ENCODE measurements at regions not wholly inside any gene's neighbourhood (a gene's known extent, or its start where the extent isn't known, plus 50 kb on each side); places are given as distances from the start of the nearest gene placed in this dataset.
"Not testable (repeated sequence)": the region's sequence is repeated elsewhere in the genome, so short reads cannot be mapped to it uniquely, and the experiment has no call there.

DNA sequence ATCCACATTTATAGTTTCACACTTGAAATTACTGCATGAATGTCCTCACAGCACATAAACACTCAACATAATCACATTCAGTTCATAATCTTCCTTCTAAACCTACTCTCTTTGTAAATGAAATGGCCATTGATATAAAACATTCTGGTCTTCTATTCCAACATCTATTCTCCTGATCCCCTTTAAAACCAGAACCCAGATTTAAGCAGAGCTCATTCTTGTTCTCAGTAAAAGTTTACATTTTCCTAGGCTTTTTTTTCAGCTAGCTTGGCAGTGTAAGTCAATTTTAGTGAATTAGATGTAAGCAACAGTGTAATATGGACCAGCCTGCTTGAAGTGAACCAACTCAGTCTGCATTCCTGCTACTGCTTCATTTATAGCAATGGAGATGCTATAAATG, 460.7 kb upstream of the RGS18 start:
- no peak for DNase-seq (ENCODE audit: low read depth in 4 of 4, low spot score in 3 of 4)

DNA sequence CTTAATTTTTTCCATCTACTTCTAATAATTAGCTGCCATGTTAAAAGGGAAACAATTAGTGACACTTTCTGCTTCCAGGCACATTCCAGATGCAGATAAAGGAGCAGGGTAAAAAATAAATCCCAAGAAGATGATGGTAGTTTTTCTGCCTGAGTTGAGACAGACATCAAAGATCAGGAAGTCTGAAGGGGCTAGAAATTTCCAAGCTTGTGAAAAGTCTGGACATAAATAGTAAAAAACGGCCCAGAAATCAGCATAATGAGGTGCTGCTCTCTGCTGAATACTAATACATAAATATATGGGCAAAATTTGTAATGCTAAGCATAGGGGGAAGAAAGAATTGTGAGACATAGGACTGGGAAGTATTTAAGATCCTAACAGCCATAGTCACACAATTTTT, 460.0 kb upstream of the RGS18 start:
- no peak for DNase-seq (ENCODE audit: low read depth in 4 of 4, low spot score in 3 of 4)

DNA sequence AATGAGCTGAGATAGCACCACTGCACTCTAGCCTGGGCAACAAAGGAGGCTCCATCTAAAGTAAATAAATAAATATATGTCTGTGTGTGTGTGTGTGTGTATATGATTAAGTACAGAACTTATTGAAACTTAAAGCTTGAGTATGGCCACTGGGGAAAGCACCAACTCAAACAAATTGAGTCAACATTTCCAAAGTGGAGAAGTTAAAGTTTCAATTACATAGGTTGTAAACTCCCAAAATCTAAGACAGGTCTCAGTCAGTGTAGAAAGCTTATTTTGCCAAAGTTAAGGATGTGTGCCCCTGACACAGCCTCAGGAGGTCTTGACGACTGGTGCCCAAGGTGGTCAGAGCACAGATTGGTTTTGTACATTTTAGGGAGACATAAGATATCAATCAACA, 458.9 kb upstream of the RGS18 start:
- DNase-seq (ENCODE audit: low read depth in 4 of 4, low spot score in 3 of 4) = no peak

DNA sequence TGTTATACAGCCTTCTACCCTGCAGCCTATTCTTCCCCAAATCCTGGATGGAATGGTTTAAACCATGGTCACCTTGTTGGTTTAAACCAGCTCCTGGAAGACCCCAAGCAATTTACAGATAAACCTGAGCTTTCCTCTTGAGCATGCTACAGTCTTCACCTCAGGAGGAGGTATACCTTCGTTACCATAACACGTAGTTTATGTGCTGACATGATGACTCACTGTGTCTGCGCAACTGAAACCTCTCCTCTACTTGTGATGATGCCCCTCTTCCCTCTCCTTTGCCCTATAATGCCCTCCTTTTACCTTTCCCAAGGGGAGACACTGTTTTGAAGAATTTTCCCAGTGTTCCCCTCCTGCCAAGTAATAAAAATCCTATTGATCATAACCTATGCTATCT, 457.3 kb upstream of the RGS18 start:
- DNase-seq (ENCODE audit: low read depth in 4 of 4, low spot score in 3 of 4) = no peak

DNA sequence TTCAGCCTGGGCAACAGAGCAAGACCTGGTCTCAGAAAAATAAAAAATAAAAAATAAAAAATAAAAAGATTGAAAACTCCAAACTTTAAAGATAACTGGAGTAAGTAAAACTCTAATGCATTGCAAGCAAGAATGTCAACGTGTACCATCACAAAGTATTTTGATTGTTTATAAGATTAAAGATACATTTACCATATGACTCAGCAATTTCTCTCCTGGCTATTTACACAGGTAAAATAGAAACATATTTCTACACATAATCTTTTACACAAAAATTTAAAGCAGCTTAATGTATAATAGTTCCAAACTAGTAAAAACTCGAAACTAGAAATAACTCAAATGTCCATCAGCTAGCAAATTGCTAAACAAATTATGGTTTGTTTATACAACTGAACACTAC, 456.1 kb upstream of the RGS18 start:
- DNase-seq (ENCODE audit: low read depth in 4 of 4, low spot score in 3 of 4) = no peak

DNA sequence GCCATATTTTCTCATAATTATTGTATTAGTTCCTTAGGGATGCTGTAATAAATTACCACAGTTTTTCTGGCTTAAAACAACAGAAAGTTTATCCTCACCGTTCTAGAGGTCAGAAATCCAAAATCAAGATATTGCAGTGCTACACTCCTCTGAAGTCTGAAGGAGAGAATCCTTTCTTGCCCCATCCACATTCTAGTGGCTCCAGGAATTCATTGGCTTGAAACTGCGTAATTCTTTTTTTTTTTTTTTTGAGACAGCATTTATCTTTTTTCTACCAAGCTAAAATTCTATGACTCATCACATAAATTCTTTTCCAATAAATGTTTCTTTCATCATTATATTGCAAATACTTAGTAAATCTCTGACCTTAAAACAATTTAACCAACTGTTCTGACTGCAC, 451.0 kb upstream of the RGS18 start:
- DNase-seq (ENCODE audit: low read depth in 4 of 4, low spot score in 3 of 4) = no peak

DNA sequence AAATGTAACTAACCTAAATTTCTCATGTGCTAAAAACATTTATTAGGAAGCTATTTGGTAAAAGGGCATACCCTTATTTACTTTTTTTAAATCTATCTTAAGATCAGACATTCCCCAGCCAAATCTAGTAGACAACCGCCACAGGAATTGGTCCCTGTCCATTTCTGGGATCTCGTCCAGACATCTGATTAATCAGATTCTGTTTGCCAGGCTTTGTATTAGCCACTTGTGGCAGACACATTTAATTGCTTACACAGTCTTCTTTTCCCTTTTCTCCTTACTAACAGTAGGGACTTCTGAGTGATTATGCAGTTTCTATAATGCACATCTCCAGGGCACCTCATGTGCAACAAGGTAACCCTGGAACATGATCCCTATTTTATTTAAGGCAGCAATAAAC, 449.0 kb upstream of the RGS18 start:
- no peak for DNase-seq (ENCODE audit: low read depth in 4 of 4, low spot score in 3 of 4)

DNA sequence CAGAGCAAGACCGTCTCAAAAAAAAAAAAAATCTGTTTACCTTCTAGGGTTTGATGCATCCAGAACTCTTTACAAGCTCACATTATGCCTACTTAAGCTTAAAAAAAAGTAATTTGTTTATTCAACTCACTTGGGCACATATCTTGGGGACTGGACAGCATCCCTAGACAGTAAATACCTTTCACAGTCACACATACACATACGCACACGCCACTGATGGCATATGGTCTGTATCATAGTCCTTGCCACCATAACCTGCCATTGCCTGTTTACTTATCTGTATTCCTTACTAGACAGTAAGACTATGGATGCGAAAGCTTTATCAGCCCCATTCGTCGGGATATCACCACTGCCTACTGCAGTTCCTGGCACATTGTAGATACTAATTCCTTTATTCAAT, 446.3 kb upstream of the RGS18 start:
- DNase-seq (ENCODE audit: low read depth in 4 of 4, low spot score in 3 of 4) = no peak

DNA sequence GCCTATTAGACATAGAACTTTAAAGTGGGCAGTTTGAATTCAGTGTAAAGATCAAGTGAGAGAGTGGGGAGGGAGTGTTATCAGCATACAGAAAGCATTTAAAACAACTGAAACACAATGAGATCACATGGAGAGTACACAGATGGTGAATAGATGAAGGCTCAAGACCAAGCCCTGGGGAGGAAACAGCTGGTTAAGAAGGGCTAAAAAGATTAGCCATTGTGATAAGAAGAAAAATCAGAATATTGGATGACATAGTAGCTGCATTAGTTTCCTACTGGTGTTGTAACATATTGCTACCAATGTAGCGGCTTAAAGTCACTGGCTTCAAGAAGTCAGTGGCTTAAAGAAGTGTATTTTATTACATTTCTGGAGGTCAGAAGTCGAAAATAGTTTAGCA, 443.4 kb upstream of the RGS18 start:
- no peak for DNase-seq (ENCODE audit: low read depth in 4 of 4, low spot score in 3 of 4)

DNA sequence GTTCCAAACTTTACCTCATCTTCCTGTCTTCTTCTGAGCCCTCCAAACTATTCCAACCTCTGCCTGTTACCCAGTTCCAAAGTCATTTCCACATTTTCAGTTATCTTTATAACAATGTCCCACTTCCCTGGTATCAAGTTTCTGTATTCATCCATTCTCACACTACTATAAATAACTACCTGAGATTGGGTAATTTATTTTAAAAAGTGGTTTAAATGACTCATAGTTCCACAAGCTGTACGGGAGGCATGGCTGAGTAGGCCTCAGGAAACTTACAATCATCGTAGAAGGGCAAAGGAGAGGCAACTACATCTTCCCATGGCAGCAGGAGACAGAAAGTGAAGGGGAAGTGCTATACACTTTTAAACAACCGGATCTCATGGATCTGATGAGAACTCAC, 428.5 kb upstream of the RGS18 start:
- DNase-seq (ENCODE audit: low read depth in 4 of 4, low spot score in 3 of 4) = no peak

DNA sequence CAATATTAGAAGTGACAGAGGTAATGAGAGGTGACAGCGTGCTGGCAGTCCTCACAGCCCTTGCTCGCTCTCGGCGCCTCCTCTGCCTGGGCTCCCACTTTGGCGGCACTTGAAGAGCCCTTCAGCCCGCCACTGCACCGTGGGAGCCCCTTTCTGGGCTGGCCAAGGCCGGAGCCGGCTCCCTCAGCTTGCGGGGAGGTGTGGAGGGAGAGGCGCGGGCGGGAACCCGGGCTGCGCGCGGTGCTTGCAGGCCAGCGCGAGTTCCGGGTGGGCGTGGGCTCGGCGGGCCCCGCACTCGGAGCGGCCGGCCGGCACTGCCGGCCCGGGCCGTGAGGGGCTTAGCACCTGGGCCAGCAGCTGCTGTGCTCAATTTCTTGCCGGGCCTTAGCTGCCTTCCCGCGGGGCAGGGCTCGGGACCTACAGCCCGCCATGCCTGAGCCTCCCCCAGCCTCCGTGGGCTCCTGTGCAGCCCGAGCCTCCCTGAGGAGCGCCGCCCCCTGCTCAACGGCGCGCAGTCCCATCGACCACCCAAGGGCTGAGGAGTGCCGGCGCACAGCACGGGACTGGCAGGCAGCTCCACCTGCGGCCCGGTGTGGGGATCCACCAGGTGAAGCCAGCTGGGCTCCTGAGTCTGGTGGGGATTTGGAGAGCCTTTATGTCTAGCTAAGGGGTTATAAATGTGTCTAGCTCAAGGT, 426.5 kb upstream of the RGS18 start:
- not testable (repeated sequence) for DNase-seq (ENCODE audit: low read depth in 4 of 4, low spot score in 3 of 4)

DNA sequence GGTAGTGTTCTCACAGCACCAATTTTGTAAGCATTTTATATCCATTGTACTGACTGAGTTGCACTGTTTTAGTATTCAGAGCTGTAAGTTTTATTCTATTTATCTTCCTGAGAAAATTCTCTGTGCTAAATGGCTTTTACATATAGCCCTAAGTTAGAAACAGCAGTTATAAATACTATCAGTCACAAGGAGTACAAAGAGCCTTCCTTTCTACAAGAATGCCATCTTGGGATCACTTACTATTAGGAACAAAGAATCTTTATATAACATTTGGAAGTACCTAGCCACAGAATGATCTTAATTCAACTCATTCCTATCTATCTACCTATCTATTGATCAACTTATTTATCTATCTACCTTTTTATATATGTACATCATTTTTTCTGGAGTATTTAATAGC, 423.9 kb upstream of the RGS18 start:
- DNase-seq (ENCODE audit: low read depth in 4 of 4, low spot score in 3 of 4) = no peak

DNA sequence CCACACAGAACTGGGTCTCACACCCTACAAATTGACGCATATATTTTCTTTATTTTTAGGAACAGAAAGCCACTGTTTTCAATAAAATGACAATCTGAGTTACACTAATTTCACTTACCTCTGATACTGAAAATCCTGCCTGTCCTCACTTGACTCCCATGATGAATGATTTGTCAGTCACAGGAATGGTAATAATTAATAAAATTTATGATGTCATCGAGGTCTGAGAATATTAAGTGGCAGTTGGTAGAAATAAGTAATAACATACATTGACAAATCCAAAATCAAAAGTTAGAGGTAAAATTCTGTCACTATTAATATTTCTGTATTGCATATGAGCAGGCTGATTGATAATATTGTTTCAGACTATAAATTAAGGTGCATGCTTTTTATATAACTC, 418.7 kb upstream of the RGS18 start:
- no peak for DNase-seq (ENCODE audit: low read depth in 4 of 4, low spot score in 3 of 4)

DNA sequence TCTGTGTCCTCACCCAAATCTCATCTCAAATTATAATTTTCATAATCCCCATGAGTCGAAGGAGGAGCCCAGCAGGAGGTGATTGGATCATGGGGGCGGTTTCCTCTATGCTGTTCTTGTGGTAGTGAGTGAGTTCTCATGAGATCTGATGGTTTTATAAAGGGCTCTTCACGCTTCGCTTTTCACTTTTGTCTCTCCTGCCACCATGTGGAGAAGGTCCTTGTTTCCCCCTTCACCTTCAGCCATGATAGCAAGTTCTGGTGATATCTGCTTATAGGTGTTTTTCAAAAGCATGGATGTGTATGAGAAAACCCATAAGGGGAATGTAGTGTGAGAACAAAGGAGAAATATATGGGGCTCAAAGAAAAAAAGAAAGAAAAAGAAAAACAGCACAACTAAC, 405.9 kb upstream of the RGS18 start:
- DNase-seq (ENCODE audit: low read depth in 4 of 4, low spot score in 3 of 4) = no peak

DNA sequence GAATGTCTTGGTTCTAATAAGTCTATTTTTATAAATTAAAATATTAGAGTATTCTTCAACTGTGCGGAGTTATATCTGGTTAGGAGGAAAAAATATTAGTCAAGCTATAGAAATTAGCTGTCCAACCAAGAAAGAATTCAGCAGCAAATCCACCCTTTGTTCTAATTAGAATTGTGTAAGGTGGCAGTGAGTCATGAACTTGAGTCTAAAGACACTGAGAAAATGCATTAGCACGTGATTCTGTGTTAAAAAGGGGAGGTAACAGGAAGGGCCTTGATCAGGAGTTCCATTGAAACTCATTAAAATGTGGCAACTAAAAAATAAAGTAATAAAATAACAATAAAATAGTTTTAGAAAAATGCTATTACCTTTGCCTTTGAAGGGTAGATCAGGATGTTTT, 398.2 kb upstream of the RGS18 start:
- no peak for DNase-seq (ENCODE audit: low read depth in 4 of 4, low spot score in 3 of 4)

DNA sequence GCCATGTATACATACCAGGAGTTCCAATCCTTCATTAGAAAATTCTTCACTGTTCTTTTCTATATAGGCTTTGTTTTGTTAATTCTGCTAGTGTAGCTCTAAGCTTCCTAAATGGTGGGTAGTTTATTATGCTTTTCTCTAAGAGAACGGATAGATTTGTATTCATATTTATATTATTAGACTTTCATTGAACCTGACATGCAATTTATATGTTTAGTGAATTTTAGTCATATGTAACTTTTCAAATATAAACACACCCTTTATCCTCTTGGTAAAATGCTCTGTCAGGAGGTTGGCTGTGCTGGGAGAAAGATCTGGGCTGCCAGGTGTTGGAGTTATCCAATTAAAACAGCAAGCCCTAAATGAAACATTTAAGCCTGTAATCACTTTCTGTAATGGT, 369.7 kb upstream of the RGS18 start:
- DNase-seq (ENCODE audit: low read depth in 4 of 4, low spot score in 3 of 4) = no peak

DNA sequence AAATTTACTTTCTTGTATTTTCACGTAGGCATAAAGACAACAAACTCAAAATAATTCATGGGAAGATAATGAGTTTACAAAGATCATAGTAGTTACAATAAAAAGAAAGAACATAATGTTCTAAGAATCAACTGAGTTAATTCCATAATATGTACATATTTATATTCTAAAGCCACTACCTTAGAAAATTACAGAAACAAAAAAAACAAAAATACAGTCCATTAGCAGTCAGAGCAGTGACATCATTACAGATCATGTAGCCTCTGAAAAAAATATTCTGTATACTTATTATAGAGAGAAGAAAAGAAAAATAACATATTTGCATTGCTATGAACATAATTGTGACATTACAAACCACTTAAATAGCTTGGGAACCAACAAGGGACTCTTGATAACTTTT, 360.1 kb upstream of the RGS18 start:
- DNase-seq (ENCODE audit: low read depth in 4 of 4, low spot score in 3 of 4) = no peak

DNA sequence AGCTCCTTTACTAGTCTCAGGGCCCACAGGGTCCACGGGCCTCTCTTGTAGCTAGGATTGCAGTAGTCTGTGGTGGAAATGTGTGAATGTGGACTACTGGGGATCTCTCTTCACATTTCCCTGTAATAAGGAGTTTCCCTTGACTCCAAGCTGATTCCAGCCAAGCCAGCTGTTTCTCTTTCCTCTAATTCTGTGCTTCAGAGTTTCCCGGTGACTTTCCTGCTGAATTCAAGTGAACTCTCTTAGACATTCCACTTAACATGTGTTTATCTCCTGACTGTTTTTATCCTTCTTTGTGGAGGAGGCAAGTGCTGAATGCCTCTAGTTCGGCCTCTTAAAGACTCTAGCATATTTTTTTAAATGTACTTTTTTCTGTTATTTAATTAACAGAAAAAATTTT, 354.0 kb upstream of the RGS18 start:
- no peak for DNase-seq (ENCODE audit: low read depth in 4 of 4, low spot score in 3 of 4)

DNA sequence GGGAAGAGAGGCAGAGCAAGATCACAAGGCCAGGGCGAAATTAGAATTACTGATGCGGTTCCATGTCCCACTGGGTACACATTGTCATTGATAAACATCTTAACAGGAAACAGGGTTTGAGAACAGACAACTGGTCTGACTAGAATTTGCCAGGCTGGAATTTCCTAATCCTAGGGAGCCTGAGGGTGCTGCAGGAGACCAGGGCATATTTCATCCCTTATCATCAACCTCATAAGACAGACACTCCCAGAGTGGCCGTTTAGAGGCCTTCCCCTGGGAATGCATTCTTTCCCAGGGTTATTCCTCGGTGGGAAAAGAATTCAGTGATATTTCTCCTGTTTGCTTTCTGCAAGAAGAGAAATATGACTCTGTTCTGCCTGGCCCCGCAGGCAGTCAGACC, 344.7 kb upstream of the RGS18 start:
- not testable (repeated sequence) for DNase-seq (ENCODE audit: low read depth in 4 of 4, low spot score in 3 of 4)

DNA sequence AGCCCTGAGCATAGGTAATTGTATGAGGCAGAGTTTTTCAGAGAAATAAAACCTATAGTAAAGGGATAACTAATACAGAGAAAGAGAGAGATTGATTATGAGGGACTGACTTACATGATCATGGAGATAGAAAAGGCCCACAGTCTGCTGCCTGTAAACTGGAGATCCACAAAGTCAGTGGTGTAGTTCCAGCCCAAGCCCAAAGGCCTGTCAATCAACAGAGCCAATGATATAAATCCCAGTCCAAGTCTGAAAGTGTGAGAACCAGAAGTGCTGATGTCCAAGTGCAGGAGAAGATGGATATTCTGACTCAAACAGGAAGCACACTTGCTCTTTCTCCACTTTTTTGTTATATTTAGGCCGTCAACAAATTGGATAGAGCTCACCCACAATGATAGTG, 340.1 kb upstream of the RGS18 start:
- DNase-seq (ENCODE audit: low read depth in 4 of 4, low spot score in 3 of 4) = no peak

DNA sequence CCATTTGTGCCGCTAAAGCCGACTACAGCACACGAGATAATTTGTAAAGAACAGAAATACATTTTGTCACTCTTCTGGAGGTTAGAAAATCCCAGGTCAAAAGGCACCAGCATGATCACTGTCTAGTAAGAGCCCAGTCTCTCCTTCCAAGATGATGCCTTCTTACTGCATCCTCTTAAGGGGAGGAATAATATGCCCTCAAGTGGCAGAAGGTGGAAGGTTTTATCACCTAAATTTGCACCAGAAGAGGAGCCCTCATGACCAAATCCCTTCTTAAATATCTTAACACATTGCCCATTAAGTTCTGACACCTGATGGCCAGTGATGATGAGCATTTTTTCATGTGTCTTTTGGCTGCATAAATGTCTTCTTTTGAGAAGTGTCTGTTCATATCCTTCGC, 326.7 kb upstream of the RGS18 start:
- no peak for DNase-seq (ENCODE audit: low read depth in 4 of 4, low spot score in 3 of 4)

DNA sequence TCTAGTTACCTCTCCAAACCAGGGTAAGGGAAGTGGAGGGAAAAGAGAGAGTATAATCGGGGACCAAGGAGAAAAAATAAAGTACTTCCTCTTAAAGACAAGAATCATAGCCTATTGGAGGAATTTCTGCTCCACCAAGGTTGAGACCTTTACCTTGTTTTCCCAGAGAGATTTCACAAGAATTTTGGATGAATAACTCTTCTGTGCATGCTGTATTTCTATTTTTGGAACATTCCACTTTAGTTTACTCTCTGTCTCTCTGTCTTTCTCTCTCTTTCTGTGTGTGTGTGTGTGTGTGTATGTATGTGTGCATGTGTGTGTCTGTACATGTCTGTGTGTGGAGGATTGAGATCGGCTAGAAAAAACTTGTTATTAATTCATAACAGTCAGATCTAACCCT, 318.4 kb upstream of the RGS18 start:
- no peak for DNase-seq (ENCODE audit: low read depth in 4 of 4, low spot score in 3 of 4)

DNA sequence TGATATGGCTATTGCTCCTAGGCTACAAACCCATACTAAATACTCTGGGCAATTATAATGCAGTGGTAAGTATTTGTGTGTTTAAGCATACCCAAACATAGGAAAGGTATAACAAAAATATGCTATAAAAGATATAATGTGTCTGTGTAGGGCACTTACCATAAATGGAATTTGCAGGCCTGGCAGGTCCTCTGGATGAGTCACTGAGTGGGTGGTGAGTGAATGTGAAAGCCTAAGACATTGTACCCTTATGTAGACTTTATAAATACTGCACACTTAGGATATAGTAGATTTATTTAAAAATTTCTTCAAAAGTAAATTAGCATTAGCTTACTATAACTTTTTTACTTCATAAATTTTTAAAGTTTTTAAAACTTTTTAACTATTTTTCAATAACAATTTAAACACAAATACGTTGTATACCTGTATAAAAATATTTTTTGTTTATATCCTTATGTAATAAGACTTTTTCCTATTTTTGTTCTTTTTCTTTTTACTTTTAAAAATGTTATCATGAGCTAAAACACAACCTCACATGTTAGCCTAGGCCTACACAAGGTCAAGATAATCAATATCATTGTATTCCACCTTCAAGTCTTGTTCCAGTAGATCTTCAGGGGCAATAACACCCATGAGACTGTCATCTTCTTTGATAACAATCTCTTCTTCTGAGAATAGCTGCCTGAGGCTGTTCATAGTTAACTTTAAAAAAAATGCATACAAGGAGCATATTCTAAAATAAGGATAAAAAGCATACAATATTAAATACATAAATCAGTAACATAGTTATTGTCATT, 306.3 kb upstream of the RGS18 start:
- no peak for DNase-seq (ENCODE audit: low read depth in 4 of 4, low spot score in 3 of 4)

All from right renal pelvis (tissue), 4 donors.